SU-DHL-6 (cell line): ENCODE measurements at regions not wholly inside any gene's neighbourhood (a gene's known extent, or its start where the extent isn't known, plus 50 kb on each side); places are given as distances from the start of the nearest gene placed in this dataset.

Source experiments
- EZH2phosphoT487 ChIP-seq: fragments of 200-600 bp; sonication (generic), shearing (Covaris generic); conservative IDR thresholded peaks from 2 replicates; pipeline ENCODE4 v1.6.1; 2018; ENCODE audit warnings: mild to moderate bottlenecking, antibody characterized with exemption, low read length, moderate library complexity, mixed read lengths
- TF ChIP-seq, protein P1 (sequence below): fragments of 200-600 bp; sonication (generic); IDR thresholded peaks from one replicate; pipeline ENCODE4 v1.5.1; 2017; ENCODE audit warnings: antibody characterized with exemption, mild to moderate bottlenecking, low read length, moderate library complexity; ENCODE audit not compliant: insufficient read depth, poor library complexity, severe bottlenecking

GRCh38 chr16:73670836-73671820 is 623.2 kb upstream of the ZFHX3 start:
- TF ChIP-seq, protein P1, sequence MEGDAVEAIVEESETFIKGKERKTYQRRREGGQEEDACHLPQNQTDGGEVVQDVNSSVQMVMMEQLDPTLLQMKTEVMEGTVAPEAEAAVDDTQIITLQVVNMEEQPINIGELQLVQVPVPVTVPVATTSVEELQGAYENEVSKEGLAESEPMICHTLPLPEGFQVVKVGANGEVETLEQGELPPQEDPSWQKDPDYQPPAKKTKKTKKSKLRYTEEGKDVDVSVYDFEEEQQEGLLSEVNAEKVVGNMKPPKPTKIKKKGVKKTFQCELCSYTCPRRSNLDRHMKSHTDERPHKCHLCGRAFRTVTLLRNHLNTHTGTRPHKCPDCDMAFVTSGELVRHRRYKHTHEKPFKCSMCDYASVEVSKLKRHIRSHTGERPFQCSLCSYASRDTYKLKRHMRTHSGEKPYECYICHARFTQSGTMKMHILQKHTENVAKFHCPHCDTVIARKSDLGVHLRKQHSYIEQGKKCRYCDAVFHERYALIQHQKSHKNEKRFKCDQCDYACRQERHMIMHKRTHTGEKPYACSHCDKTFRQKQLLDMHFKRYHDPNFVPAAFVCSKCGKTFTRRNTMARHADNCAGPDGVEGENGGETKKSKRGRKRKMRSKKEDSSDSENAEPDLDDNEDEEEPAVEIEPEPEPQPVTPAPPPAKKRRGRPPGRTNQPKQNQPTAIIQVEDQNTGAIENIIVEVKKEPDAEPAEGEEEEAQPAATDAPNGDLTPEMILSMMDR: no peak
- no peak for TF ChIP-seq EZH2phosphoT487
